H1 (cell line): ENCODE measurements at regions not wholly inside any gene's neighbourhood (a gene's known extent, or its start where the extent isn't known, plus 50 kb on each side); places are given as distances from the start of the nearest gene placed in this dataset.

Experiments
- CTCF ChIA-PET: fragments of 300-600 bp; sonication (Branson Sonifier 250); formaldehyde crosslinking; loops from one replicate; lab custom pipeline; 2021; ENCODE audit not compliant: partially characterized antibody; lab: Charles Lee
- POLR2A ChIA-PET: fragments of 300-600 bp; sonication (Branson Sonifier 250); formaldehyde crosslinking; loops from one replicate; lab custom pipeline; 2021; ENCODE audit warnings: inconsistent platforms; ENCODE audit not compliant: partially characterized antibody; lab: Charles Lee
- DNase-seq, 2 experiments: peaks; one replicate each; pipeline versions ENCODE4 v3.0.0 to v3.0.0-alpha.2; 2010 to 2022; ENCODE audit warnings: low spot score in 2 of 2, low read depth in 1 of 2, mixed read lengths in 1 of 2
- FAIRE-seq: peaks from 2 replicates; lab custom pipeline; 2011; peaks lifted over from hg19 to GRCh38; lab: Jason Lieb, UNC
- H2AFZ ChIP-seq: 2 replicates; pipeline ENCODE4 v1.8.1; 2012; ENCODE audit warnings: low read length, inconsistent platforms
- H2AK5ac ChIP-seq: 2 replicates; pipeline ENCODE4 v1.6.1; 2013; ENCODE audit warnings: low read depth, low read length
- H2BK120ac ChIP-seq: replicated peaks from 2 replicates; pipeline ENCODE3; 2013; ENCODE audit warnings: low read depth, low read length, inconsistent platforms
- H2BK12ac ChIP-seq: 2 replicates; pipeline ENCODE4 v1.6.1; 2013; ENCODE audit warnings: low read depth, low read length
- H2BK15ac ChIP-seq: 2 replicates; pipeline ENCODE4 v1.6.1; 2013; ENCODE audit warnings: low read length
- H2BK20ac ChIP-seq: 2 replicates; pipeline ENCODE4 v1.6.1; 2013; ENCODE audit warnings: low read length
- H2BK5ac ChIP-seq: 2 replicates; pipeline ENCODE4 v1.6.1; 2013; ENCODE audit warnings: low read depth, low read length
- H3K14ac ChIP-seq: 2 replicates; pipeline ENCODE4 v1.6.1; 2013; ENCODE audit warnings: inconsistent platforms; ENCODE audit not compliant: insufficient read length
- H3K18ac ChIP-seq: 2 replicates; pipeline ENCODE4 v1.6.1; 2013; ENCODE audit warnings: low read length; ENCODE audit errors: extremely low read depth
- H3K23ac ChIP-seq: 2 replicates; pipeline ENCODE4 v1.6.1; 2013; ENCODE audit warnings: inconsistent platforms; ENCODE audit not compliant: insufficient read length
- H3K23me2 ChIP-seq: 2 replicates; pipeline ENCODE4 v1.6.1; 2013; ENCODE audit warnings: low read depth, low read length
- H3K27ac ChIP-seq: 2 replicates; pipeline ENCODE4 v1.6.1; 2011; ENCODE audit warnings: low read depth, low read length, inconsistent platforms
- H3K27me3 ChIP-seq, 4 experiments: replicated peaks in 1 of 4; 1 replicate in 1 of 4; 2 replicates in 3 of 4; pipeline versions ENCODE4 v1.6.1 to v1.8.1; 2011 to 2013; ENCODE audit warnings: low read length in 3 of 4, mild to moderate bottlenecking in 3 of 4, inconsistent platforms in 2 of 4, mixed read lengths in 2 of 4, moderate library complexity in 1 of 4; ENCODE audit not compliant: control insufficient read depth in 3 of 4, insufficient read depth in 3 of 4; ENCODE audit errors: extremely low read depth in 1 of 4
- H3K36me3 ChIP-seq, 4 experiments: 2 replicates each; pipeline versions ENCODE4 v1.6.1 to v1.8.1; 2011 to 2013; ENCODE audit warnings: mild to moderate bottlenecking in 4 of 4, low read length in 3 of 4, moderate library complexity in 2 of 4, control low read depth in 1 of 4, inconsistent platforms in 1 of 4; ENCODE audit not compliant: insufficient read depth in 4 of 4, control insufficient read depth in 2 of 4
- H3K4ac ChIP-seq: replicated peaks from 2 replicates; pipeline ENCODE3; 2013; ENCODE audit warnings: low read length, low read depth, mixed read lengths, inconsistent platforms; ENCODE audit not compliant: insufficient read length
- H3K4me1 ChIP-seq, 4 experiments: replicated peaks in 1 of 4; 1 replicate in 1 of 4; 2 replicates in 3 of 4; pipeline versions ENCODE4 v1.6.1 to v1.8.1; 2011 to 2013; ENCODE audit warnings: low read length in 3 of 4, inconsistent platforms in 2 of 4, mixed read lengths in 1 of 4; ENCODE audit not compliant: insufficient read depth in 4 of 4, control insufficient read depth in 3 of 4
- H3K4me2 ChIP-seq, 2 experiments: 2 replicates each; pipeline versions ENCODE4 v1.6.1 to v1.8.1; 2011 to 2013; ENCODE audit warnings: low read depth in 2 of 2, low read length in 2 of 2, control low read depth in 1 of 2, inconsistent platforms in 1 of 2, mild to moderate bottlenecking in 1 of 2; ENCODE audit not compliant: insufficient read depth in 1 of 2
- H3K4me3 ChIP-seq, 4 experiments: fragments of 200-600, 300-600 bp in 1 of 4; sonication (generic), shearing (Covaris generic), sonication (Bioruptor Twin) in 1 of 4; 2 replicates each; pipeline versions ENCODE4 v1.5.1 to v1.8.1; 2011 to 2016; ENCODE audit warnings: low read length in 4 of 4, low read depth in 3 of 4, control low read depth in 2 of 4, inconsistent platforms in 2 of 4, mild to moderate bottlenecking in 2 of 4, mixed read lengths in 1 of 4, moderate library complexity in 1 of 4; ENCODE audit not compliant: insufficient read depth in 2 of 4; ENCODE audit errors: extremely low read depth in 1 of 4
- H3K56ac ChIP-seq: replicated peaks from 2 replicates; pipeline ENCODE3; 2013; ENCODE audit warnings: low read depth, mild to moderate bottlenecking, mixed read lengths, low read length, inconsistent platforms; ENCODE audit not compliant: insufficient read length
- H3K79me1 ChIP-seq: 2 replicates; pipeline ENCODE4 v1.6.1; 2013; ENCODE audit warnings: low read depth, low read length, control low read depth
- H3K79me2 ChIP-seq, 2 experiments: 2 replicates each; pipeline versions ENCODE4 v1.6.1 to v1.8.1; 2012 to 2013; ENCODE audit warnings: low read length in 2 of 2, mild to moderate bottlenecking in 2 of 2, inconsistent platforms in 1 of 2; ENCODE audit not compliant: insufficient read depth in 2 of 2, control insufficient read depth in 1 of 2
- H3K9ac ChIP-seq, 4 experiments: replicated peaks in 1 of 4; 1 replicate in 1 of 4; 2 replicates in 3 of 4; pipeline versions ENCODE4 v1.6.1 to v1.8.1; 2011 to 2013; ENCODE audit warnings: low read depth in 3 of 4, low read length in 3 of 4, control low read depth in 2 of 4, mild to moderate bottlenecking in 2 of 4, moderate library complexity in 2 of 4, inconsistent platforms in 1 of 4; ENCODE audit errors: extremely low read depth in 1 of 4
- H3K9me3 ChIP-seq, 2 experiments: 2 replicates each; pipeline versions ENCODE4 v1.6.1 to v1.8.1; 2012 to 2013; ENCODE audit warnings: mild to moderate bottlenecking in 2 of 2, moderate library complexity in 2 of 2, control low read depth in 1 of 2, inconsistent platforms in 1 of 2, low read depth in 1 of 2, low read length in 1 of 2, mixed read lengths in 1 of 2; ENCODE audit not compliant: insufficient read depth in 2 of 2
- H4K20me1 ChIP-seq, 2 experiments: replicated peaks in 1 of 2; 2 replicates each; pipeline versions ENCODE3 to v1.8.1; 2011 to 2013; ENCODE audit warnings: inconsistent platforms in 2 of 2, low read length in 2 of 2, mild to moderate bottlenecking in 1 of 2; ENCODE audit not compliant: insufficient read depth in 2 of 2, control insufficient read depth in 1 of 2
- H4K5ac ChIP-seq: 2 replicates; pipeline ENCODE4 v1.6.1; 2013; ENCODE audit warnings: low read length, low read depth, mixed read lengths, inconsistent platforms; ENCODE audit not compliant: insufficient read length
- H4K8ac ChIP-seq: 2 replicates; pipeline ENCODE4 v1.8.0; 2013; ENCODE audit warnings: mild to moderate bottlenecking, moderate library complexity, low read length, inconsistent platforms; ENCODE audit not compliant: insufficient read depth; ENCODE audit errors: extremely low read depth
- H4K91ac ChIP-seq: replicated peaks from 2 replicates; pipeline ENCODE3; 2013; ENCODE audit warnings: low read length, mixed read lengths, inconsistent platforms; ENCODE audit not compliant: insufficient read length
- BRCA1 ChIP-seq: IDR thresholded peaks from 2 replicates; pipeline ENCODE4 v1.6.1; 2012; ENCODE audit warnings: low read depth, low read length, improper control_type of control experiment
- CREB1 ChIP-seq: IDR thresholded peaks from 2 replicates; pipeline ENCODE4 v1.6.1; 2012; ENCODE audit warnings: inconsistent platforms
- KDM4A ChIP-seq: IDR thresholded peaks from one replicate; pipeline ENCODE4 v1.7.1; 2012; ENCODE audit warnings: low read depth, mild to moderate bottlenecking, moderate library complexity, low read length, inconsistent platforms; ENCODE audit not compliant: severe bottlenecking
- KDM5A ChIP-seq: fragments of 200-600 bp; IDR thresholded peaks from 2 replicates; pipeline ENCODE4 v1.7.1; 2012; ENCODE audit warnings: mild to moderate bottlenecking, low read length, inconsistent platforms, mixed read lengths
- SIN3A ChIP-seq, 2 experiments: IDR thresholded peaks in 1 of 2; conservative IDR thresholded peaks in 1 of 2; 2 replicates each; pipeline ENCODE4 v1.6.1; 2011 to 2012; ENCODE audit warnings: low read length in 2 of 2, improper control_type of control experiment in 1 of 2, low read depth in 1 of 2, mild to moderate bottlenecking in 1 of 2
- SP1 ChIP-seq: IDR thresholded peaks from 2 replicates; pipeline ENCODE4 v1.6.1; 2011; ENCODE audit warnings: low read depth, low read length

DNA sequence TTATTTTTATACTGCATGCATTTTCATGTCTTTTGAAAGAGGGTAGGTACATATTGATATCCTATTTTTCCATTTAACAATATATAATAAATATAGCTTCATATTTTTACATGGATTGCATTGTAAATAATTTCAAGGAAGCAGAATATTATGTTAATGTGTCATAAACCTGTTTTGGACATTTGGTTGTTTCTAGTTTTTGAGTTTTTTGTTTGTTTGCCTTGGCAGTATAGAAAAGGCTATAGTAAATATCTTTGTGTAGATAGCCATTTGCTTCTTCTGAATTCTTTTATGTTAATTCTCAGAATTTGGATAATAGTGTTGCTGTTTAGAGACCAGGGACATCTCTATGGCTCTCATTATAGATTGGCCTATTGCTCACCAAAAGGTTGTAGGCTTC is 645.2 kb downstream of the SLC4A3 start:
- no peak overlapping the region for H2AK5ac ChIP-seq
- TF ChIP-seq SP1 (no peak), BRCA1 (no peak), KDM5A (no peak), SIN3A (conservative IDR thresholded peaks at IDR 0.05 in 1 of 2, IDR thresholded peaks at IDR 0.05 in 1 of 2; ENCODE audit: low read depth in 1 of 2, low read length in 2 of 2) (no peak), KDM4A (no peak), CREB1 (no peak)
- H3K36me3 ChIP-seq = no peaks in the 10 kb centered on the region
- H4K5ac ChIP-seq = no peak overlapping the region
- no peak overlapping the region for H2BK120ac ChIP-seq
- no peaks in the 10 kb centered on the region for H4K20me1 ChIP-seq
- H3K56ac ChIP-seq = no peak overlapping the region
- H3K14ac ChIP-seq = no peak overlapping the region
- no peak overlapping the region for H3K4ac ChIP-seq
- no peak overlapping the region for H2AFZ ChIP-seq
- H4K91ac ChIP-seq = no peak overlapping the region
- POLR2A ChIA-PET = no interaction called here
- H2BK12ac ChIP-seq = no peak overlapping the region
- no peak overlapping the region for H3K4me2 ChIP-seq
- no peak overlapping the region for H3K4me3 ChIP-seq
- no peak overlapping the region for H2BK15ac ChIP-seq
- no peak overlapping the region for H4K8ac ChIP-seq
- CTCF ChIA-PET = interaction anchor here (1.1 kb wide), 1 partner anchor 119 kb away, joined by 3 read pairs; no protein-coding TSS in a partner anchor
- H3K23ac ChIP-seq = no peak overlapping the region
- DNase-seq = no peak
- no peaks in the 10 kb centered on the region; a peak in 2 of 7 replicates for H3K4me1 ChIP-seq
- H2BK20ac ChIP-seq = no peak overlapping the region
- H3K27ac ChIP-seq = no peak overlapping the region
- no peaks in the 10 kb centered on the region for H3K23me2 ChIP-seq
- no peak overlapping the region for H2BK5ac ChIP-seq
- no peaks in the 10 kb centered on the region for H3K79me2 ChIP-seq
- no peaks in the 10 kb centered on the region for H3K9me3 ChIP-seq
- no peaks in the 10 kb centered on the region for H3K27me3 ChIP-seq
- no peak overlapping the region for H3K9ac ChIP-seq
- no peak for FAIRE-seq
- no peak overlapping the region for H3K18ac ChIP-seq
- H3K79me1 ChIP-seq = no peaks in the 10 kb centered on the region
